Lower leg skin (tissue), 4 donors: ENCODE measurements at regions not wholly inside any gene's neighbourhood (a gene's known extent, or its start where the extent isn't known, plus 50 kb on each side); places are given as distances from the start of the nearest gene placed in this dataset.

Source experiments
- DNase-seq, 2 donors: peaks; one replicate each; pipeline ENCODE4 v3.0.0-alpha.2; 2019; ENCODE audit warnings: low spot score in 2 of 2
- H3K4me3 ChIP-seq: fragments of 200-600 bp; sonication (generic); 2 replicates; pipeline ENCODE4 v1.5.1; 2017; ENCODE audit warnings: mild to moderate bottlenecking, low read depth; ENCODE audit not compliant: poor library complexity, severe bottlenecking
- CTCF ChIP-seq, 3 donors: fragments of 450-650 bp; IDR thresholded peaks; one replicate each; pipeline ENCODE4 v1.5.1; 2016; ENCODE audit warnings: antibody characterized with exemption in 3 of 3, mild to moderate bottlenecking in 3 of 3, moderate library complexity in 2 of 3
- POLR2A ChIP-seq, 2 donors: fragments of 450-650 bp; IDR thresholded peaks; one replicate each; pipeline ENCODE4 v1.6.1; 2016 to 2017; ENCODE audit warnings: antibody characterized with exemption in 2 of 2, mild to moderate bottlenecking in 1 of 2, moderate library complexity in 1 of 2
- WGBS, 2 donors: methylation state at CpG; one replicate each; pipeline ENCODE4 v1.1.5; 2018; 5-methylcytosine and 5-hydroxymethylcytosine counted together
- intact Hi-C: fragments of 100-400 bp; cut with DNase I; formaldehyde crosslinking; loops from one replicate; pipeline ENCODE4 v1.15.0; 2023; ENCODE audit warnings: low total_unique reads

GRCh38 chr5:31049936-31050704 is 143.4 kb upstream of the CDH6 start:
- TF ChIP-seq CTCF (IDR thresholded peaks at IDR 0.05) (no peak), POLR2A (IDR thresholded peaks at IDR 0.05) (no peak)
- intact Hi-C loops, result no loop called here
- no peak for DNase-seq
- no peak overlapping the region for H3K4me3 ChIP-seq
- WGBS, 2 donors, result 66 to 69% methylated on average over 2 of the region's 2 CpGs

GRCh38 chr5:31049461-31049860 is 144.0 kb upstream of the CDH6 start:
- 47 to 58% methylated on average over 3 of the region's 3 CpGs for WGBS, 2 donors
- intact Hi-C loops, result no loop called here
- no peak overlapping the region for H3K4me3 ChIP-seq
- no peak for DNase-seq
- no peak for TF ChIP-seq CTCF (IDR thresholded peaks at IDR 0.05)
- TF ChIP-seq POLR2A (IDR thresholded peaks at IDR 0.05), result no peak

- WGBS, 2 donors, result 52 to 54% methylated on average over 8 of the region's 8 CpGs
- no peak overlapping the region for H3K4me3 ChIP-seq
- TF ChIP-seq CTCF (IDR thresholded peaks at IDR 0.05) (no peak), POLR2A (IDR thresholded peaks at IDR 0.05) (no peak)
- intact Hi-C loops, result no loop called here
- DNase-seq, result no peak
Measured at GRCh38 chr5:31048282-31049270, 144.9 kb upstream of the CDH6 start.

GRCh38 chr5:31047621-31048020 is 145.9 kb upstream of the CDH6 start:
- no peak for TF ChIP-seq POLR2A (IDR thresholded peaks at IDR 0.05)
- TF ChIP-seq CTCF (IDR thresholded peaks at IDR 0.05), result no peak
- 31 to 33% methylated on average over 2 of the region's 2 CpGs for WGBS, 2 donors
- no peak for DNase-seq
- no peak overlapping the region for H3K4me3 ChIP-seq
- intact Hi-C loops, result no loop called here

GRCh38 chr5:31047007-31047406 is 146.5 kb upstream of the CDH6 start:
- no peak for DNase-seq
- intact Hi-C loops, result no loop called here
- no peak for TF ChIP-seq POLR2A (IDR thresholded peaks at IDR 0.05)
- no peak for TF ChIP-seq CTCF (IDR thresholded peaks at IDR 0.05)
- no peak overlapping the region for H3K4me3 ChIP-seq
- 68 to 71% methylated on average over 5 of the region's 5 CpGs for WGBS, 2 donors
